HCT116 (cell line): ENCODE measurements at regions not wholly inside any gene's neighbourhood (a gene's known extent, or its start where the extent isn't known, plus 50 kb on each side); places are given as distances from the start of the nearest gene placed in this dataset.

ENCODE experiments used
- ATAC-seq: fragments of 200-7000 bp; cut with Tn5 transposase; 2 replicates; pipeline ENCODE4 v1.9.1; 2020; ENCODE audit warnings: mild to moderate bottlenecking, moderate library complexity
- BruUV-seq: library from RNA; stranded (reverse); fragments of 400-500 nt; replicated peaks from 2 replicates; lab custom pipeline; 2021; lab: Mats Ljungman, UMichigan
- CTCF ChIA-PET: fragments of 300-600 bp; sonication (Branson Sonifier 250); formaldehyde crosslinking; loops from one replicate; lab custom pipeline; 2021; ENCODE audit warnings: antibody characterized with exemption; lab: Charles Lee
- POLR2A ChIA-PET: fragments of 300-600, 350-600 bp; sonication (Branson Sonifier 250); formaldehyde crosslinking; loops from one replicate; lab custom pipeline; 2021; ENCODE audit warnings: antibody characterized with exemption; lab: Charles Lee
- RAD21 ChIA-PET, 2 experiments: fragments of 300-600 bp; sonication (Branson Sonifier 250); formaldehyde crosslinking; loops; one replicate each; lab custom pipeline; 2023; ENCODE audit warnings: low total read pairs in 2 of 2; ENCODE audit not compliant: uncharacterized antibody in 2 of 2, unreplicated experiment in 2 of 2, low non-redundant PET in 1 of 2; lab: Charles Lee
- DNase-seq: peaks from one replicate; pipeline ENCODE4 v3.0.0-alpha.2; 2010; ENCODE audit warnings: low read depth, low spot score
- H2AFZ ChIP-seq: fragments of 200-600 bp; shearing (Covaris generic), sonication (generic); 2 replicates; pipeline ENCODE4 v1.6.1; 2017; ENCODE audit warnings: low read depth, mixed run types, mixed read lengths, antibody characterized with exemption, low read length; ENCODE audit not compliant: poor library complexity, severe bottlenecking
- H3K27ac ChIP-seq: 2 replicates; pipeline ENCODE4 v1.5.1; 2012; ENCODE audit warnings: low read depth, low read length
- H3K27me3 ChIP-seq: fragments of 200-600 bp; sonication (generic); 2 replicates; pipeline ENCODE4 v1.6.1; 2016; ENCODE audit warnings: mixed run types, low read length, mixed read lengths; ENCODE audit not compliant: insufficient read depth
- H3K36me3 ChIP-seq, 2 experiments: fragments of 200-500 bp in 1 of 2; fragments of 200-600 bp in 1 of 2; sonication (Bioruptor generic) in 1 of 2; sonication (generic) in 1 of 2; 2 replicates each; pipeline versions ENCODE4 v1.5.1 to v1.6.1; 2014 to 2016; ENCODE audit warnings: low read length in 2 of 2, inconsistent platforms in 1 of 2, mixed read lengths in 1 of 2, mixed run types in 1 of 2; ENCODE audit not compliant: insufficient read depth in 2 of 2, control insufficient read depth in 1 of 2
- H3K4me1 ChIP-seq, 2 experiments: fragments of 200-600 bp in 1 of 2; sonication (generic) in 1 of 2; 2 replicates each; pipeline versions ENCODE4 v1.5.1 to v1.6.1; 2012 to 2017; ENCODE audit warnings: low read length in 2 of 2, inconsistent platforms in 1 of 2, mild to moderate bottlenecking in 1 of 2, mixed read lengths in 1 of 2, mixed run types in 1 of 2, moderate library complexity in 1 of 2; ENCODE audit not compliant: insufficient read depth in 2 of 2, control insufficient read depth in 1 of 2
- H3K4me2 ChIP-seq: fragments of 200-600 bp; sonication (generic); 2 replicates; pipeline ENCODE4 v1.6.1; 2017; ENCODE audit warnings: mixed run types, low read length, mixed read lengths
- H3K4me3 ChIP-seq, 2 experiments: fragments of 200-600 bp in 1 of 2; sonication (generic) in 1 of 2; replicated peaks in 1 of 2; 2 replicates each; pipeline ENCODE4 v1.5.1; 2011 to 2016; ENCODE audit warnings: low read length in 2 of 2, control low read depth in 1 of 2, low read depth in 1 of 2, mild to moderate bottlenecking in 1 of 2, mixed read lengths in 1 of 2, mixed run types in 1 of 2
- H3K79me2 ChIP-seq: fragments of 200-600 bp; sonication (generic); 2 replicates; pipeline ENCODE4 v1.6.1; 2017; ENCODE audit warnings: mild to moderate bottlenecking, mixed run types, low read length, moderate library complexity, mixed read lengths; ENCODE audit not compliant: insufficient read depth
- H3K9ac ChIP-seq: fragments of 200-600 bp; sonication (generic); 2 replicates; pipeline ENCODE4 v1.6.1; 2016; ENCODE audit warnings: low read length, mixed read lengths
- H3K9me2 ChIP-seq: fragments of 200-600 bp; sonication (generic), shearing (Covaris generic); 2 replicates; pipeline ENCODE4 v1.6.1; 2017; ENCODE audit warnings: mixed run types, mild to moderate bottlenecking, moderate library complexity; ENCODE audit not compliant: insufficient read depth
- H3K9me3 ChIP-seq, 2 experiments: fragments of 200-500 bp in 1 of 2; fragments of 200-600 bp in 1 of 2; sonication (Bioruptor generic) in 1 of 2; sonication (generic) in 1 of 2; 2 replicates each; pipeline ENCODE4 v1.6.1; 2014 to 2017; ENCODE audit warnings: low read length in 2 of 2, mixed read lengths in 2 of 2, inconsistent platforms in 1 of 2, low read depth in 1 of 2, mild to moderate bottlenecking in 1 of 2, mixed run types in 1 of 2, moderate library complexity in 1 of 2; ENCODE audit not compliant: control insufficient read depth in 1 of 2, insufficient read depth in 1 of 2
- H4K20me1 ChIP-seq: fragments of 200-600 bp; sonication (generic), shearing (Covaris generic); 2 replicates; pipeline ENCODE4 v1.6.1; 2017; ENCODE audit warnings: mixed run types, mild to moderate bottlenecking, moderate library complexity; ENCODE audit not compliant: insufficient read depth
- CBX3 ChIP-seq: IDR thresholded peaks from 2 replicates; pipeline ENCODE4 v1.6.1; 2012; ENCODE audit warnings: low read depth
- CEBPB ChIP-seq: IDR thresholded peaks from 2 replicates; pipeline ENCODE4 v1.6.1; 2012; ENCODE audit warnings: low read depth
- EGR1 ChIP-seq: IDR thresholded peaks from 2 replicates; pipeline ENCODE4 v1.6.1; 2012; ENCODE audit warnings: low read depth
- EZH2 ChIP-seq: fragments of 200-600 bp; sonication (generic); IDR thresholded peaks from 2 replicates; pipeline ENCODE4 v1.6.1; 2017; ENCODE audit warnings: antibody characterized with exemption, mixed run types
- EZH2phosphoT487 ChIP-seq: fragments of 200-600 bp; IDR thresholded peaks from 2 replicates; pipeline ENCODE4 v1.6.1; 2018; ENCODE audit warnings: antibody characterized with exemption, borderline replicate concordance
- POLR2AphosphoS5 ChIP-seq: IDR thresholded peaks from 2 replicates; pipeline ENCODE4 v1.6.1; 2011; ENCODE audit warnings: mild to moderate bottlenecking, low read depth, low read length, moderate library complexity
- YY1 ChIP-seq: IDR thresholded peaks from 2 replicates; pipeline ENCODE4 v1.6.1; 2011; ENCODE audit warnings: low read length, low read depth, moderate library complexity, mild to moderate bottlenecking; ENCODE audit not compliant: insufficient replicate concordance; ENCODE audit errors: extremely low read depth
- ZFX ChIP-seq: fragments of 450-650 bp; IDR thresholded peaks from 2 replicates; pipeline ENCODE4 v1.6.1; 2017
- ZNF274 ChIP-seq: fragments of 200-500 bp; sonication (Bioruptor generic); IDR thresholded peaks from 2 replicates; pipeline ENCODE4 v1.6.1; 2014; ENCODE audit warnings: mild to moderate bottlenecking, low read depth, low read length, inconsistent platforms
- intact Hi-C: fragments of 100-400 bp; cut with micrococcal nuclease; formaldehyde crosslinking; loops from 2 replicates; pipeline ENCODE4 v1.10.0; 2022
- TF ChIP-seq, protein P1 (sequence below), 3 experiments: fragments of 200-600 bp in 1 of 3; sonication (generic) in 1 of 3; IDR thresholded peaks in 2 of 3; conservative IDR thresholded peaks in 1 of 3; 2 replicates each; pipeline ENCODE4 v1.5.1; 2012 to 2017; ENCODE audit warnings: low read depth in 2 of 3, low read length in 2 of 3, antibody characterized with exemption in 1 of 3, borderline replicate concordance in 1 of 3, control low read depth in 1 of 3, mild to moderate bottlenecking in 1 of 3, mixed read lengths in 1 of 3, mixed run types in 1 of 3, moderate library complexity in 1 of 3; ENCODE audit not compliant: insufficient read depth in 1 of 3
- TF ChIP-seq, protein P2 (sequence below): IDR thresholded peaks from 2 replicates; pipeline ENCODE4 v1.6.1; 2012
- TF ChIP-seq, protein P3 (sequence below): IDR thresholded peaks from 2 replicates; pipeline ENCODE4 v1.6.1; 2011; ENCODE audit warnings: mild to moderate bottlenecking, low read length, moderate library complexity; ENCODE audit not compliant: insufficient replicate concordance; ENCODE audit errors: extremely low read depth

DNA sequence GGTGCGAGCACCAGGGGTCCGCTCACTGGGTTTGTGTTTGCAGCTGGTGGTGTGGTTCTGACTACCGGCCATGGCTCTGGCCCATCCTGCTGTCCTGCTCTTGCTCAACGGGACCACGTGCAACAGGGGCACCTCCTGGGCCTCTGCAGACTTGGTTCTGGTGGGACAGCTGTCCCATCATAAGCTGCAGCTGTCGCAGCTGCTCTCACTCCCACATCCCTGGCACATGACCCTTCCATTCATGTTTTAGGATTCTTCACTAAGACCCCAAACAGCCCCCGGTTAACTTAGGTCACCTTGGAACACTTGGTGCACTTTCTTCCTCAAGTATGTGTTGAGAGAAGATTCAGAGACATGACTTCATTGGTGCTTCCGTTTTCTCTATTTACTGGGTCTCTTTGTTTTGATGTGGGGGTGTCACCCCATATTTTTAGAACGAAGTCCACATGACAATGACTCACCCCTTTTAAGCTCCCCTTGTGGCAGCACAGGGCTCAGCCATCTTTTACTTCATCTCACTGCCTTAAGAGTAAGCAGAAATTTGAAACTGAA, 68.4 kb upstream of the ARHGEF7 start:
- H3K9ac ChIP-seq: no peak overlapping the region
- CTCF ChIA-PET: interaction anchor here (1.5 kb wide), 1 partner anchor 102 kb away, joined by 3 read pairs; no protein-coding TSS in a partner anchor
- peaks cover 0 to 29% of the 10 kb centered on the region in 2 experiments; a peak in 2 of 4 replicates for H3K4me1 ChIP-seq
- H3K4me2 ChIP-seq: peak overlapping the region; percentile 8; the same call in 1 of the 2 replicates
- no peak overlapping the region for H3K4me3 ChIP-seq
- ATAC-seq (no peak), DNase-seq (no peak)
- H3K79me2 ChIP-seq: no peaks in the 10 kb centered on the region
- intact Hi-C loops: loop anchor here (10.0 kb wide), 1 partner anchor 132 kb away; the partner anchor contains the start of gene ANKRD10
- TF ChIP-seq, protein P1, sequence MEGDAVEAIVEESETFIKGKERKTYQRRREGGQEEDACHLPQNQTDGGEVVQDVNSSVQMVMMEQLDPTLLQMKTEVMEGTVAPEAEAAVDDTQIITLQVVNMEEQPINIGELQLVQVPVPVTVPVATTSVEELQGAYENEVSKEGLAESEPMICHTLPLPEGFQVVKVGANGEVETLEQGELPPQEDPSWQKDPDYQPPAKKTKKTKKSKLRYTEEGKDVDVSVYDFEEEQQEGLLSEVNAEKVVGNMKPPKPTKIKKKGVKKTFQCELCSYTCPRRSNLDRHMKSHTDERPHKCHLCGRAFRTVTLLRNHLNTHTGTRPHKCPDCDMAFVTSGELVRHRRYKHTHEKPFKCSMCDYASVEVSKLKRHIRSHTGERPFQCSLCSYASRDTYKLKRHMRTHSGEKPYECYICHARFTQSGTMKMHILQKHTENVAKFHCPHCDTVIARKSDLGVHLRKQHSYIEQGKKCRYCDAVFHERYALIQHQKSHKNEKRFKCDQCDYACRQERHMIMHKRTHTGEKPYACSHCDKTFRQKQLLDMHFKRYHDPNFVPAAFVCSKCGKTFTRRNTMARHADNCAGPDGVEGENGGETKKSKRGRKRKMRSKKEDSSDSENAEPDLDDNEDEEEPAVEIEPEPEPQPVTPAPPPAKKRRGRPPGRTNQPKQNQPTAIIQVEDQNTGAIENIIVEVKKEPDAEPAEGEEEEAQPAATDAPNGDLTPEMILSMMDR (IDR thresholded peaks at IDR 0.05 in 2 of 3, conservative IDR thresholded peaks at IDR 0.05 in 1 of 3; ENCODE audit: borderline replicate concordance in 1 of 3, insufficient read depth in 1 of 3, low read depth in 2 of 3, low read length in 2 of 3): peak in 1 of 3 experiments; percentile 32; a peak in 3 of 6 replicates
- no peak for TF ChIP-seq EZH2phosphoT487
- no peak for TF ChIP-seq CBX3
- no peak overlapping the region for H3K27ac ChIP-seq
- H2AFZ ChIP-seq: peak overlapping the region; percentile 57
- no TSS peak for BruUV-seq
- POLR2A ChIA-PET: no interaction called here
- no peaks in the 10 kb centered on the region for H4K20me1 ChIP-seq
- H3K9me2 ChIP-seq: no peaks in the 10 kb centered on the region
- no peaks in the 10 kb centered on the region for H3K9me3 ChIP-seq
- no peaks in the 10 kb centered on the region for H3K36me3 ChIP-seq
- no peaks in the 10 kb centered on the region for H3K27me3 ChIP-seq
- RAD21 ChIA-PET: no interaction called here

DNA sequence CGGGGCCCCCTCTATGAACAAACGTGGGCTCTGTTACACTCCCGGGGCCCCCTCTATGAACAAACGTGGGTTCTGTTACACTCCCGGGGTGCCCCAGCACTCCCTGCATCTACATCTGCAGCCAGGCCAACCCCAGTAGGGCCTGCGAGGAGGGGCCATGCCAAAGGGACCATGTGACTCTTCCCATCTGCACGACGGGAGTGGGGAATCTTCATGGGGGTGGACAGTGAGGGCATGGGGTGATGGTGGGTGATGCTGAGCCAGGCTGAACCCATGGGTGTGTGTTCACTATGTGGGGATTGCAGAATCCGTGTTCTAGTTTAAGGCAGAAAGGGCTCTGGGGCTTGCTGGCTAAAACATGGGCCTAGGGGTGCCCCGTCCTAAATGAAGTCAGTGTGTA, 69.9 kb upstream of the ARHGEF7 start:
- Histone ChIP-seq H3K9me2 (no peaks in the 10 kb centered on the region), H3K9ac (no peak overlapping the region)
- POLR2A ChIA-PET: no interaction called here

More for the DNA sequence above, 69.9 kb upstream of the ARHGEF7 start:
- Histone ChIP-seq H3K27me3 (no peaks in the 10 kb centered on the region), H3K4me1 (peaks cover 0 to 25% of the 10 kb centered on the region in 2 experiments; a peak in 2 of 4 replicates), H4K20me1 (no peaks in the 10 kb centered on the region), H3K4me3 (no peak overlapping the region), H3K4me2 (no peak overlapping the region), H3K27ac (no peak overlapping the region), H3K36me3 (no peaks in the 10 kb centered on the region), H3K9me3 (no peaks in the 10 kb centered on the region), H3K79me2 (no peaks in the 10 kb centered on the region), H2AFZ (no peak overlapping the region)
- no TSS peak for BruUV-seq
- CTCF ChIA-PET: no interaction called here
- ATAC-seq: no peak
- no peak for DNase-seq
- RAD21 ChIA-PET: no interaction called here
- TF ChIP-seq EZH2 (no peak), ZFX (no peak), YY1 (no peak), POLR2AphosphoS5 (no peak), CEBPB (no peak), ZNF274 (no peak), EGR1 (no peak)
- TF ChIP-seq, protein P2, sequence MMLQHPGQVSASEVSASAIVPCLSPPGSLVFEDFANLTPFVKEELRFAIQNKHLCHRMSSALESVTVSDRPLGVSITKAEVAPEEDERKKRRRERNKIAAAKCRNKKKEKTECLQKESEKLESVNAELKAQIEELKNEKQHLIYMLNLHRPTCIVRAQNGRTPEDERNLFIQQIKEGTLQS: no peak
- TF ChIP-seq, protein P3, sequence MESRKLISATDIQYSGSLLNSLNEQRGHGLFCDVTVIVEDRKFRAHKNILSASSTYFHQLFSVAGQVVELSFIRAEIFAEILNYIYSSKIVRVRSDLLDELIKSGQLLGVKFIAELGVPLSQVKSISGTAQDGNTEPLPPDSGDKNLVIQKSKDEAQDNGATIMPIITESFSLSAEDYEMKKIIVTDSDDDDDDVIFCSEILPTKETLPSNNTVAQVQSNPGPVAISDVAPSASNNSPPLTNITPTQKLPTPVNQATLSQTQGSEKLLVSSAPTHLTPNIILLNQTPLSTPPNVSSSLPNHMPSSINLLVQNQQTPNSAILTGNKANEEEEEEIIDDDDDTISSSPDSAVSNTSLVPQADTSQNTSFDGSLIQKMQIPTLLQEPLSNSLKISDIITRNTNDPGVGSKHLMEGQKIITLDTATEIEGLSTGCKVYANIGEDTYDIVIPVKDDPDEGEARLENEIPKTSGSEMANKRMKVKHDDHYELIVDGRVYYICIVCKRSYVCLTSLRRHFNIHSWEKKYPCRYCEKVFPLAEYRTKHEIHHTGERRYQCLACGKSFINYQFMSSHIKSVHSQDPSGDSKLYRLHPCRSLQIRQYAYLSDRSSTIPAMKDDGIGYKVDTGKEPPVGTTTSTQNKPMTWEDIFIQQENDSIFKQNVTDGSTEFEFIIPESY: no peak
- intact Hi-C loops: loop anchor here (10.0 kb wide), 1 partner anchor 130 kb away; the partner anchor contains the start of gene ANKRD10
